ENCODE measurements at regions not wholly inside any gene's neighbourhood (a gene's known extent, or its start where the extent isn't known, plus 50 kb on each side); places are given as distances from the start of the nearest gene placed in this dataset.

DNA sequence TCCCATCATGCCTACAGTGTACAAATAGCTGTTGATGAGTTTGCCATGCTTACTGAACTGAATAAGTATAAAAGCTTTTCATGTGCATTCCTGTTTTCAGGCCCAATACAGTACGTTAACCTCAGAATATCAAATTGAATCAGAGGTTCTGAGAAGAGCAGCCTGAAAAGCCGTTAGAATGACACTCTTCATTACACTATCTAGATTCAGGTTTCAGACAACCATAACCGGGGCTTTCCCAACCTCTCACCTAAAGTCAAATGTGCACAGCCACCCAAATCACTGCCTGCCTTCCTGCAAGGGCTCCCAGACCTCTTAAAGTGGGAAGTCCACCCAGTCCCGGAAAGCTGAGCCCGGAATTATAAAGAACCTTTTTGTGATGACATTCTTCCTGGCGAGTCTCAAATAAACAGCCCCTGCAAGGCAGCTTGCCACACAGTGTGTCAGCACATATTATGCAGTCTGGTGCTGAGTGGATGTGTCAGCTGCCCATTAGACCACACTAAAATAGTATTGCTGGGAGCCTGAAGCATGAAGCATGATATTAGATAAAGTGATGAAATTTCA is 245.8 kb downstream of the TLE4 start:
- TF ChIP-seq, protein P1, sequence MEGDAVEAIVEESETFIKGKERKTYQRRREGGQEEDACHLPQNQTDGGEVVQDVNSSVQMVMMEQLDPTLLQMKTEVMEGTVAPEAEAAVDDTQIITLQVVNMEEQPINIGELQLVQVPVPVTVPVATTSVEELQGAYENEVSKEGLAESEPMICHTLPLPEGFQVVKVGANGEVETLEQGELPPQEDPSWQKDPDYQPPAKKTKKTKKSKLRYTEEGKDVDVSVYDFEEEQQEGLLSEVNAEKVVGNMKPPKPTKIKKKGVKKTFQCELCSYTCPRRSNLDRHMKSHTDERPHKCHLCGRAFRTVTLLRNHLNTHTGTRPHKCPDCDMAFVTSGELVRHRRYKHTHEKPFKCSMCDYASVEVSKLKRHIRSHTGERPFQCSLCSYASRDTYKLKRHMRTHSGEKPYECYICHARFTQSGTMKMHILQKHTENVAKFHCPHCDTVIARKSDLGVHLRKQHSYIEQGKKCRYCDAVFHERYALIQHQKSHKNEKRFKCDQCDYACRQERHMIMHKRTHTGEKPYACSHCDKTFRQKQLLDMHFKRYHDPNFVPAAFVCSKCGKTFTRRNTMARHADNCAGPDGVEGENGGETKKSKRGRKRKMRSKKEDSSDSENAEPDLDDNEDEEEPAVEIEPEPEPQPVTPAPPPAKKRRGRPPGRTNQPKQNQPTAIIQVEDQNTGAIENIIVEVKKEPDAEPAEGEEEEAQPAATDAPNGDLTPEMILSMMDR (conservative IDR thresholded peaks at IDR 0.05 in 1 of 2, IDR thresholded peaks at IDR 0.05 in 1 of 2; ENCODE audit: extremely low read depth in 1 of 2, insufficient read depth in 1 of 2, low read depth in 1 of 2, low read length in 2 of 2), result no peak
- no peak for TF ChIP-seq EZH2 (IDR thresholded peaks at IDR 0.05; ENCODE audit: borderline replicate concordance, low read length)

Measured in mammary epithelial cell (primary cell).